ENCODE measurements at regions not wholly inside any gene's neighbourhood (a gene's known extent, or its start where the extent isn't known, plus 50 kb on each side); places are given as distances from the start of the nearest gene placed in this dataset.

GRCh38 chr13:31968473-31968872 lies 63.1 kb upstream of the FRY start:
- CTCF ChIA-PET: interaction anchor here (2.5 kb wide), 1 partner anchor 59 kb away, joined by 13 read pairs; no protein-coding TSS in a partner anchor
- H3K79me2 ChIP-seq (ENCODE audit: control insufficient read depth, insufficient read depth, low read length): no peaks in the 10 kb centered on the region
- H3K4me1 Mint-ChIP-seq: peaks cover 30% of the 10 kb centered on the region
- H3K27me3 Mint-ChIP-seq: no peaks in the 10 kb centered on the region
- no peak overlapping the region for H2AFZ ChIP-seq (ENCODE audit: insufficient read depth, low read depth, low read length, poor library complexity, severe bottlenecking)
- H3K9me3 Mint-ChIP-seq (ENCODE audit: insufficient read depth): peaks cover 3% of the 10 kb centered on the region
- DNase-seq (no peak), ATAC-seq (ENCODE audit: low read depth) (no peak)
- no peaks in the 10 kb centered on the region for H4K20me1 ChIP-seq (ENCODE audit: control insufficient read depth, insufficient read depth, low read length, poor library complexity, severe bottlenecking)
- intact Hi-C loops (cut with micrococcal nuclease): loop anchor here (10.0 kb wide), 2 partner anchors 54 to 66 kb away; partner anchors contain the start of gene FRY
- H3K4me2 ChIP-seq (replicated peaks; ENCODE audit: low read depth, low read length, poor library complexity, severe bottlenecking): no peak overlapping the region
- peak overlapping the region; percentile 17 for H3K27ac Mint-ChIP-seq
- peaks cover 1 to 6% (median 3%) of the 10 kb centered on the region in 3 donors for H3K9me3 ChIP-seq (ENCODE audit: control extremely low read depth in 1 of 3, control insufficient read depth in 2 of 3, insufficient read depth in 1 of 3, low read length in 2 of 3)
- H3K9ac ChIP-seq (ENCODE audit: low read length): no peak overlapping the region
- H3K36me3 ChIP-seq (replicated peaks in 1 of 2; ENCODE audit: control extremely low read depth in 1 of 2, control insufficient read depth in 1 of 2, extremely low read depth in 1 of 2, insufficient read depth in 2 of 2, low read length in 1 of 2): no peaks in the 10 kb centered on the region
- H3K27me3 ChIP-seq (replicated peaks in 1 of 4; ENCODE audit: control extremely low read depth in 1 of 4, control insufficient read depth in 3 of 4, insufficient read depth in 4 of 4, low read length in 3 of 4): no peaks in the 10 kb centered on the region
- peaks cover 25 to 30% of the 10 kb centered on the region in 2 donors for H3K4me1 ChIP-seq (ENCODE audit: control insufficient read depth in 2 of 2, insufficient read depth in 2 of 2, low read length in 2 of 2)
- H3K4me3 Mint-ChIP-seq: no peak overlapping the region
- WGBS (ENCODE audit: insufficient coverage): no CpG with 5 or more reads among the region's 3 CpGs
- TF ChIP-seq EZH2 (IDR thresholded peaks at IDR 0.05; ENCODE audit: borderline replicate concordance, insufficient read depth, low read depth, low read length, poor library complexity, severe bottlenecking) (no peak), CTCF (IDR thresholded peaks at IDR 0.05) (no peak)
- POLR2A ChIA-PET: no interaction called here
- H3K27ac ChIP-seq (ENCODE audit: low read length in 2 of 2): no peak overlapping the region
- H3K4me3 ChIP-seq (ENCODE audit: control extremely low read depth in 1 of 5, extremely low read depth in 1 of 5, insufficient read depth in 1 of 5, low read depth in 2 of 5, low read length in 4 of 5): no peak overlapping the region

- no peak for DNase-seq
- Histone ChIP-seq H3K79me2 (ENCODE audit: control insufficient read depth, insufficient read depth, low read length) (no peaks in the 10 kb centered on the region), H3K27ac (ENCODE audit: low read length in 2 of 2) (no peak overlapping the region), H2AFZ (ENCODE audit: insufficient read depth, low read depth, low read length, poor library complexity, severe bottlenecking) (no peak overlapping the region), H3K4me1 (ENCODE audit: control insufficient read depth in 2 of 2, insufficient read depth in 2 of 2, low read length in 2 of 2) (peaks cover 19 to 21% of the 10 kb centered on the region in 2 donors), H3K4me3 (ENCODE audit: control extremely low read depth in 1 of 5, extremely low read depth in 1 of 5, insufficient read depth in 1 of 5, low read depth in 2 of 5, low read length in 4 of 5) (no peak overlapping the region), H3K27me3 (replicated peaks in 1 of 4; ENCODE audit: control extremely low read depth in 1 of 4, control insufficient read depth in 3 of 4, insufficient read depth in 4 of 4, low read length in 3 of 4) (no peaks in the 10 kb centered on the region), H3K4me2 (replicated peaks; ENCODE audit: low read depth, low read length, poor library complexity, severe bottlenecking) (no peak overlapping the region), H4K20me1 (ENCODE audit: control insufficient read depth, insufficient read depth, low read length, poor library complexity, severe bottlenecking) (no peaks in the 10 kb centered on the region), H3K9me3 (ENCODE audit: control extremely low read depth in 1 of 3, control insufficient read depth in 2 of 3, insufficient read depth in 1 of 3, low read length in 2 of 3) (peaks cover 1 to 6% (median 3%) of the 10 kb centered on the region in 3 donors), H3K36me3 (replicated peaks in 1 of 2; ENCODE audit: control extremely low read depth in 1 of 2, control insufficient read depth in 1 of 2, extremely low read depth in 1 of 2, insufficient read depth in 2 of 2, low read length in 1 of 2) (no peaks in the 10 kb centered on the region), H3K9ac (ENCODE audit: low read length) (no peak overlapping the region)
- H3K4me3 Mint-ChIP-seq: no peak overlapping the region
- ChIA-PET CTCF (no interaction called here), POLR2A (no interaction called here)
- no peak overlapping the region for H3K27ac Mint-ChIP-seq
- ATAC-seq (ENCODE audit: low read depth): no peak
- TF ChIP-seq CTCF (IDR thresholded peaks at IDR 0.05) (no peak), EZH2 (IDR thresholded peaks at IDR 0.05; ENCODE audit: borderline replicate concordance, insufficient read depth, low read depth, low read length, poor library complexity, severe bottlenecking) (no peak)
- no peaks in the 10 kb centered on the region for H3K27me3 Mint-ChIP-seq
- peaks cover 3% of the 10 kb centered on the region for H3K9me3 Mint-ChIP-seq (ENCODE audit: insufficient read depth)
- intact Hi-C loops (cut with micrococcal nuclease): no loop called here
- peaks cover 20% of the 10 kb centered on the region for H3K4me1 Mint-ChIP-seq
- WGBS (ENCODE audit: insufficient coverage): 83% methylated on average over 1 of the region's 3 CpGs
Observed at GRCh38 chr13:31970231-31970930, 61.2 kb upstream of the FRY start.

Measured in B cell (primary cell).